HG03565 (cell line): ENCODE measurements at regions not wholly inside any gene's neighbourhood (a gene's known extent, or its start where the extent isn't known, plus 50 kb on each side); places are given as distances from the start of the nearest gene placed in this dataset.
"Not testable (repeated sequence)": the region's sequence is repeated elsewhere in the genome, so short reads cannot be mapped to it uniquely, and the experiment has no call there.

ENCODE experiments used
- ATAC-seq: cut with Tn5 transposase; IDR thresholded peaks from one replicate; pipeline ENCODE4 v1.9.1; 2021; ENCODE audit warnings: mild to moderate bottlenecking, moderate library complexity; ENCODE audit not compliant: unreplicated experiment

- ATAC-seq = no peak
Observed at GRCh38 chr11:86861810-86862209, 61.5 kb downstream of the PRSS23 start.

GRCh38 chr11:86863476-86863875 lies 63.1 kb downstream of the PRSS23 start:
- ATAC-seq = no peak

GRCh38 chr11:86865436-86865835 lies 65.1 kb downstream of the PRSS23 start:
- ATAC-seq = no peak

GRCh38 chr11:86869531-86869930 lies 69.2 kb downstream of the PRSS23 start:
- ATAC-seq = no peak

- peak; percentile 79 for ATAC-seq
Observed at GRCh38 chr11:86869966-86870570, 69.7 kb downstream of the PRSS23 start.

GRCh38 chr11:86873573-86874083 lies 73.3 kb downstream of the PRSS23 start:
- no peak for ATAC-seq

GRCh38 chr11:86874304-86875056 lies 74.1 kb downstream of the PRSS23 start:
- no peak for ATAC-seq

- ATAC-seq = no peak
Observed at GRCh38 chr11:86876716-86877234, 76.4 kb downstream of the PRSS23 start.

- ATAC-seq = no peak
Observed at GRCh38 chr11:86877503-86877902, 77.2 kb downstream of the PRSS23 start.

- not testable (repeated sequence) for ATAC-seq
Observed at GRCh38 chr11:86879241-86879640, 76.0 kb downstream of the FZD4 start.

GRCh38 chr11:86885311-86885710 lies 69.9 kb downstream of the FZD4 start:
- ATAC-seq = no peak

- ATAC-seq = no peak
Observed at GRCh38 chr11:86888164-86889000, 66.8 kb downstream of the FZD4 start.

- ATAC-seq = no peak
Observed at GRCh38 chr11:86889001-86889341, 66.2 kb downstream of the FZD4 start.

- ATAC-seq = no peak
Observed at GRCh38 chr11:86891036-86891435, 64.2 kb downstream of the FZD4 start.

GRCh38 chr11:86893235-86893634 lies 62.0 kb downstream of the FZD4 start:
- ATAC-seq = no peak
